Transverse colon (tissue), 4 donors: ENCODE measurements at regions not wholly inside any gene's neighbourhood (a gene's known extent, or its start where the extent isn't known, plus 50 kb on each side); places are given as distances from the start of the nearest gene placed in this dataset.
"Not testable (repeated sequence)": the region's sequence is repeated elsewhere in the genome, so short reads cannot be mapped to it uniquely, and the experiment has no call there.

Experiments
- DNase-seq: peaks from one replicate; pipeline ENCODE4 v3.0.0-alpha.2; 2019
- H3K27ac ChIP-seq, 4 donors: fragments of 200-600 bp; sonication (generic); 2 replicates each; pipeline ENCODE4 v1.5.1; 2016 to 2018; ENCODE audit warnings: inconsistent platforms in 4 of 4
- H3K27me3 ChIP-seq: fragments of 200-600 bp; sonication (generic); 2 replicates; pipeline ENCODE4 v1.5.1; 2017; ENCODE audit warnings: inconsistent platforms
- H3K36me3 ChIP-seq, 4 donors: fragments of 200-600 bp; sonication (generic); 2 replicates each; pipeline ENCODE4 v1.5.1; 2017 to 2019; ENCODE audit warnings: inconsistent platforms in 4 of 4
- H3K4me1 ChIP-seq, 4 donors: fragments of 200-600 bp; sonication (generic); 2 replicates each; pipeline ENCODE4 v1.5.1; 2017 to 2020; ENCODE audit warnings: inconsistent platforms in 4 of 4
- H3K4me3 ChIP-seq, 4 donors: fragments of 200-600 bp; sonication (generic); 1 replicate in 1 of 4; 2 replicates in 3 of 4; pipeline versions ENCODE4 v1.5.1 to v1.6.1; 2017 to 2019; ENCODE audit warnings: inconsistent platforms in 4 of 4
- H3K9me3 ChIP-seq, 2 donors: fragments of 200-600 bp; sonication (generic); 2 replicates each; pipeline ENCODE4 v1.5.1; 2017 to 2019; ENCODE audit warnings: inconsistent platforms in 2 of 2
- EP300 ChIP-seq: sonication (generic); formaldehyde crosslinking; IDR thresholded peaks from one replicate; pipeline ENCODE4 v1.6.1; 2017; ENCODE audit warnings: antibody characterized with exemption, low read depth
- POLR2A ChIP-seq: fragments of 450-650 bp; IDR thresholded peaks from one replicate; pipeline ENCODE4 v1.6.1; 2016; ENCODE audit warnings: antibody characterized with exemption, mild to moderate bottlenecking, moderate library complexity
- POLR2AphosphoS5 ChIP-seq, 3 donors: sonication (generic); formaldehyde crosslinking; IDR thresholded peaks; one replicate each; pipeline ENCODE4 v1.6.1; 2016; ENCODE audit warnings: antibody characterized with exemption in 3 of 3
- WGBS, 2 donors: methylation state at CpG; one replicate each; pipeline ENCODE4 v1.1.5; 2018; ENCODE audit warnings: low coverage in 1 of 2; 5-methylcytosine and 5-hydroxymethylcytosine counted together
- in situ Hi-C, 4 donors: fragments of 200-750 bp; cut with MboI; loops; one replicate each; pipeline versions ENCODE4 v1.15.0 to v1.15.1; 2017; ENCODE audit warnings: low sequenced_read_pairs in 3 of 4, low pct_ligation_motif_present in 1 of 4, low pct_unique_long_range_greater_than_20kb in 1 of 4
- intact Hi-C: fragments of 100-400 bp; cut with DNase I; formaldehyde crosslinking; loops from one replicate; pipeline ENCODE4 v1.15.1; 2023; ENCODE audit warnings: low total_unique reads
- TF ChIP-seq, protein P1 (sequence below), 5 experiments: fragments of 200-600 bp in 3 of 5; fragments of 450-650 bp in 2 of 5; sonication (generic) in 3 of 5; IDR thresholded peaks; 1 replicate in 2 of 5; 2 replicates in 3 of 5; pipeline ENCODE4 v1.5.1; 2016 to 2017; ENCODE audit warnings: antibody characterized with exemption in 5 of 5, inconsistent platforms in 3 of 5, mild to moderate bottlenecking in 2 of 5, moderate library complexity in 1 of 5

DNA sequence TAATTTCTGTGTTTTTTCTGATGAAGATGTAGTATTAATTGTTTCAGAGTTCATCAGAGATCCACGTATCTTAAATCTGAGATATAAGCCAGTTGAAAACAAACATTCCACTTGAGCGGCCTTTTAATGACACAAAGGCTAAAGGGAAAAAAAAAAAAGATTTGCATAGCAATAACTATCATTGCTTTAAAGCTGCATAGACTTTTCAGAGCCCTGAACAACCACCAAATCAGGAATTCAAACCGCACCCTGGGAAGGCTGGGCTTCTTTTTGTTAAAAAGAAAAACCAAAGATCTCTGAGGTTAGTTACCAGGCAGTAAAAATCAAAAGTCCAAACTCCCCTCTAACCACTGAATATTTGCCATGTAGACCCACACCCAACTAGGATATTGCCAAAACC lies 206.0 kb downstream of the HHIP start:
- no peaks in the 10 kb centered on the region for H3K9me3 ChIP-seq
- 75 to 86% methylated on average over 3 of the region's 3 CpGs for WGBS, 2 donors
- no peaks in the 10 kb centered on the region for H3K4me1 ChIP-seq
- intact Hi-C loops (no loop called here), in situ Hi-C loops (no loop called here)
- H3K36me3 ChIP-seq: no peaks in the 10 kb centered on the region
- TF ChIP-seq EP300: no peak
- TF ChIP-seq, protein P1, sequence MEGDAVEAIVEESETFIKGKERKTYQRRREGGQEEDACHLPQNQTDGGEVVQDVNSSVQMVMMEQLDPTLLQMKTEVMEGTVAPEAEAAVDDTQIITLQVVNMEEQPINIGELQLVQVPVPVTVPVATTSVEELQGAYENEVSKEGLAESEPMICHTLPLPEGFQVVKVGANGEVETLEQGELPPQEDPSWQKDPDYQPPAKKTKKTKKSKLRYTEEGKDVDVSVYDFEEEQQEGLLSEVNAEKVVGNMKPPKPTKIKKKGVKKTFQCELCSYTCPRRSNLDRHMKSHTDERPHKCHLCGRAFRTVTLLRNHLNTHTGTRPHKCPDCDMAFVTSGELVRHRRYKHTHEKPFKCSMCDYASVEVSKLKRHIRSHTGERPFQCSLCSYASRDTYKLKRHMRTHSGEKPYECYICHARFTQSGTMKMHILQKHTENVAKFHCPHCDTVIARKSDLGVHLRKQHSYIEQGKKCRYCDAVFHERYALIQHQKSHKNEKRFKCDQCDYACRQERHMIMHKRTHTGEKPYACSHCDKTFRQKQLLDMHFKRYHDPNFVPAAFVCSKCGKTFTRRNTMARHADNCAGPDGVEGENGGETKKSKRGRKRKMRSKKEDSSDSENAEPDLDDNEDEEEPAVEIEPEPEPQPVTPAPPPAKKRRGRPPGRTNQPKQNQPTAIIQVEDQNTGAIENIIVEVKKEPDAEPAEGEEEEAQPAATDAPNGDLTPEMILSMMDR (IDR thresholded peaks at IDR 0.05): no peak
- TF ChIP-seq POLR2A: no peak
- no peak for TF ChIP-seq POLR2AphosphoS5 (IDR thresholded peaks at IDR 0.05)
- no peak overlapping the region for H3K27ac ChIP-seq
- DNase-seq: no peak
- H3K27me3 ChIP-seq: no peaks in the 10 kb centered on the region
- H3K4me3 ChIP-seq: no peak overlapping the region

DNA sequence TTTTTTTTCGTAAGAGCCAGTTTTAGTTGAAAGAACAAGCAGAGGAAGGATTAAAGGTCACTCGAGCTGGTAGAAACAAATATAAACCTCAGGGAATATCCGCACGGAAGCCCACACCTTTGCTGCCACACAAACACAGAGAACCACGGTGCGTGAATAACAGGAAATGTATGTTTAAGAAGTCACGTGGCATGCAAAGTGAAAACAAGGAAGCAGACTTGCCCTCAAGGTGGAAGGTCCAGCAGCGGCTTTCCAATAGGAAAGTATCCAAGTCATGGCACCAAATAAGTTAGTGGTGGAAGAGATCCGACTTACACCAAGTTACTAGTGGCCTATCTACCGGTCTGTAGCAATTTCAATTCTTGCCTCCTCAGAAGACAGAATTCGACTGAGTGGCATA lies 215.5 kb downstream of the HHIP start:
- 66 to 72% methylated on average over 9 to 11 of the region's 11 CpGs for WGBS, 2 donors
- intact Hi-C loops: no loop called here

DNA sequence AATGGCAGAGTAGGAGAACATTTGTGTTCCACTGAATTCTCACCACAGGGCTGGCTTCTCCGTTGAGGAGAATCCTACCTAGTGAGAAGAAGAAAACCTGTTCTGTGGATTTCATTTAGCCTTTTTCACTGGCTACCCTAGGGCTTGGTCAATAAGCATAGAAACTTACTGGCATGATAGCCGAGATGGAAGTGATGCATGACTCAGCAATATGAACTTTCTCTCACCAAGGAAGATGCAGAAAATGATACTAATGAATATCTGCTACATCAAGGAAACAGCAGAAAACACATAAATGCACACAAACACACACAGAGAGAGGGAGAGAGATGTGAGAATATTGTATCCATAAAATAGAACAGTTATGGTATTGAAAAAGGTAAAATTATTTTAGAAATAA lies 216.3 kb downstream of the HHIP start:
- H3K27ac ChIP-seq: no peak overlapping the region
- no peaks in the 10 kb centered on the region for H3K36me3 ChIP-seq
- WGBS, 2 donors: 73 to 86% methylated on average over 1 to 2 of the region's 2 CpGs
- peaks cover 0 to 4% of the 10 kb centered on the region in 2 donors for H3K9me3 ChIP-seq
- in situ Hi-C loops: no loop called here
- H3K4me3 ChIP-seq: no peak overlapping the region
- TF ChIP-seq POLR2A (no peak), POLR2AphosphoS5 (IDR thresholded peaks at IDR 0.05) (no peak), EP300 (no peak)
- TF ChIP-seq, protein P1 (IDR thresholded peaks at IDR 0.05): no peak
- no peaks in the 10 kb centered on the region for H3K4me1 ChIP-seq
- intact Hi-C loops: no loop called here
- no peaks in the 10 kb centered on the region for H3K27me3 ChIP-seq
- DNase-seq: no peak

More for the DNA sequence above, 215.5 kb downstream of the HHIP start:
- Histone ChIP-seq H3K4me1 (no peaks in the 10 kb centered on the region), H3K27me3 (no peaks in the 10 kb centered on the region), H3K4me3 (no peak overlapping the region), H3K27ac (no peak overlapping the region), H3K9me3 (peaks cover 0 to 4% of the 10 kb centered on the region in 2 donors), H3K36me3 (no peaks in the 10 kb centered on the region)
- no peak for DNase-seq
- in situ Hi-C loops: no loop called here
- TF ChIP-seq EP300: no peak

DNA sequence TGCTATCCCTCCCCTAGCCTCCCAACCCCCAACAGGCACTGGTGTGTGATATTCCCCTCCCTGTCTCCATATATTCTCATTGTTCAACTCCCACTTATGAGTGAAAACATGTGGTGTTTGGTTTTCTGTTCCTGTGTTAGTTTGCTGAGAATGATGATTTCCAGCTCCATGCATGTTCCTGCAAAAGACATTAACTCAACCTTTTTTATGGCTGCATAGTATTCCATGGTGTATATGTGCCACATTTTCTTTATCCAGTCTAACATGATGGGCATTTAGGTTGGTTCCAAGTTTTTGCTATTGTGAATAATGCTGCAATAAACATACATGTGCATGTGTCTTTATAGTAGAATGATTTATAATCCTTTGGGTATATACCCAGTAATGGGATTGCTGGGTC lies 218.9 kb downstream of the HHIP start:
- H3K36me3 ChIP-seq, in situ Hi-C loops, H3K27ac ChIP-seq, H3K27me3 ChIP-seq, H3K4me3 ChIP-seq, intact Hi-C loops, H3K9me3 ChIP-seq, DNase-seq, H3K4me1 ChIP-seq: not testable (repeated sequence)

DNA sequence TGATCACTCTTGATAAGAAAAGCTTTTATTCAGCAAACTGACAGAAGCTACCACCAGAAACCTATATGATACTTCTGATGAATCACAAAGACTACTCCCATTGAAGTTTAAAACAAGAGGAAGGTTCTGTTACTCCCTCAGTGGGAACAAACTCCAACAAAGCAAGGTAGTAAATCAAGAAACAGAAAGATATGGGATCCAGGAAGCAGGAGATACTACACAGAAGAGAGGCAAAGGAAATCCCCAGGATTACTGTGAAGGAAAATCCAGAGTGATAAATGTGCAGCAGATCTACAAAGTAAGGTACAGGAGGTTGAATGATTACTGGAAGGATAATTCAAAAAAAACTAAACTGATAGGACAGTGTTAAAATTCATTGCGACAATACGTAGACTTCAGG lies 222.4 kb downstream of the HHIP start:
- TF ChIP-seq POLR2AphosphoS5 (IDR thresholded peaks at IDR 0.05) (no peak), POLR2A (no peak), EP300 (no peak)
- TF ChIP-seq, protein P1 (IDR thresholded peaks at IDR 0.05): no peak
- no peak for DNase-seq
- Histone ChIP-seq H3K27me3 (no peaks in the 10 kb centered on the region), H3K27ac (no peak overlapping the region), H3K9me3 (peaks cover 0 to 4% of the 10 kb centered on the region in 2 donors), H3K4me3 (no peak overlapping the region), H3K36me3 (no peaks in the 10 kb centered on the region), H3K4me1 (no peaks in the 10 kb centered on the region)
- intact Hi-C loops (no loop called here), in situ Hi-C loops (no loop called here)
- WGBS, 2 donors: 66 to 77% methylated on average over 2 of the region's 2 CpGs
